ENCODE measurements at regions not wholly inside any gene's neighbourhood (a gene's known extent, or its start where the extent isn't known, plus 50 kb on each side); places are given as distances from the start of the nearest gene placed in this dataset.
A peak's percentile ranks its signal among the peaks of the same experiment; 100 is the strongest.
"Not testable (repeated sequence)": the region's sequence is repeated elsewhere in the genome, so short reads cannot be mapped to it uniquely, and the experiment has no call there.

GRCh38 chr11:69869311-69869939 is 50.2 kb upstream of the FGF3 start:
- Histone ChIP-seq H3K36me3 (ENCODE audit: control insufficient read depth, insufficient read depth, low read length, severe bottlenecking) (no peaks in the 10 kb centered on the region), H3K4me3 (ENCODE audit: low read length) (no peak overlapping the region), H3K4me1 (ENCODE audit: control insufficient read depth, insufficient read depth, low read length) (no peaks in the 10 kb centered on the region), H3K27me3 (replicated peaks; ENCODE audit: control insufficient read depth, insufficient read depth, low read length) (peaks cover 44% of the 10 kb centered on the region), H3K9me3 (ENCODE audit: control insufficient read depth, low read length) (no peaks in the 10 kb centered on the region), H3K9ac (ENCODE audit: low read length) (no peak overlapping the region)
- no peak for DNase-seq (ENCODE audit: low read depth)

- Histone ChIP-seq H3K27me3 (replicated peaks; ENCODE audit: control insufficient read depth, insufficient read depth, low read length) (peaks cover 47% of the 10 kb centered on the region), H3K9ac (ENCODE audit: low read length) (no peak overlapping the region), H3K4me3 (ENCODE audit: low read length) (no peak overlapping the region), H3K36me3 (ENCODE audit: control insufficient read depth, insufficient read depth, low read length, severe bottlenecking) (no peaks in the 10 kb centered on the region), H3K9me3 (ENCODE audit: control insufficient read depth, low read length) (no peaks in the 10 kb centered on the region), H3K4me1 (ENCODE audit: control insufficient read depth, insufficient read depth, low read length) (no peaks in the 10 kb centered on the region)
- peak; percentile 24 for DNase-seq (ENCODE audit: low read depth)
These were observed 51.5 kb upstream of the FGF3 start for GRCh38 chr11:69870766-69871165.

- no peak for DNase-seq (ENCODE audit: low read depth)
- H3K9me3 ChIP-seq (ENCODE audit: control insufficient read depth, low read length), result peaks cover 7% of the 10 kb centered on the region
- H3K9ac ChIP-seq (ENCODE audit: low read length), result no peak overlapping the region
These were observed 54.2 kb upstream of the FGF3 start for GRCh38 chr11:69873166-69874077.

GRCh38 chr11:69874178-69874983 is 55.2 kb upstream of the FGF3 start:
- H3K27me3 ChIP-seq (replicated peaks; ENCODE audit: control insufficient read depth, insufficient read depth, low read length), result peaks cover 54% of the 10 kb centered on the region

More at GRCh38 chr11:69873166-69874077, 54.2 kb upstream of the FGF3 start:
- Histone ChIP-seq H3K27me3 (replicated peaks; ENCODE audit: control insufficient read depth, insufficient read depth, low read length) (peaks cover 49% of the 10 kb centered on the region), H3K4me3 (ENCODE audit: low read length) (no peak overlapping the region), H3K4me1 (ENCODE audit: control insufficient read depth, insufficient read depth, low read length) (no peaks in the 10 kb centered on the region), H3K36me3 (ENCODE audit: control insufficient read depth, insufficient read depth, low read length, severe bottlenecking) (no peaks in the 10 kb centered on the region)

GRCh38 chr11:69874984-69875624 is 55.9 kb upstream of the FGF3 start:
- peaks cover 61% of the 10 kb centered on the region for H3K27me3 ChIP-seq (replicated peaks; ENCODE audit: control insufficient read depth, insufficient read depth, low read length)
- no peak overlapping the region for H3K4me3 ChIP-seq (ENCODE audit: low read length)
- no peak for DNase-seq (ENCODE audit: low read depth)
- peaks cover 7% of the 10 kb centered on the region for H3K9me3 ChIP-seq (ENCODE audit: control insufficient read depth, low read length)
- no peaks in the 10 kb centered on the region for H3K36me3 ChIP-seq (ENCODE audit: control insufficient read depth, insufficient read depth, low read length, severe bottlenecking)
- H3K9ac ChIP-seq (ENCODE audit: low read length), result no peak overlapping the region
- no peaks in the 10 kb centered on the region for H3K4me1 ChIP-seq (ENCODE audit: control insufficient read depth, insufficient read depth, low read length)

More at GRCh38 chr11:69874178-69874983, 55.2 kb upstream of the FGF3 start:
- peaks cover 7% of the 10 kb centered on the region for H3K9me3 ChIP-seq (ENCODE audit: control insufficient read depth, low read length)
- no peaks in the 10 kb centered on the region for H3K4me1 ChIP-seq (ENCODE audit: control insufficient read depth, insufficient read depth, low read length)
- no peak for DNase-seq (ENCODE audit: low read depth)
- no peak overlapping the region for H3K9ac ChIP-seq (ENCODE audit: low read length)
- H3K4me3 ChIP-seq (ENCODE audit: low read length), result no peak overlapping the region
- H3K36me3 ChIP-seq (ENCODE audit: control insufficient read depth, insufficient read depth, low read length, severe bottlenecking), result no peaks in the 10 kb centered on the region

GRCh38 chr11:69876013-69876412 is 56.8 kb upstream of the FGF3 start:
- no peak overlapping the region for H3K4me3 ChIP-seq (ENCODE audit: low read length)
- H3K9ac ChIP-seq (ENCODE audit: low read length), result no peak overlapping the region
- no peaks in the 10 kb centered on the region for H3K36me3 ChIP-seq (ENCODE audit: control insufficient read depth, insufficient read depth, low read length, severe bottlenecking)
- H3K27me3 ChIP-seq (replicated peaks; ENCODE audit: control insufficient read depth, insufficient read depth, low read length), result peaks cover 69% of the 10 kb centered on the region
- DNase-seq (ENCODE audit: low read depth), result no peak
- H3K4me1 ChIP-seq (ENCODE audit: control insufficient read depth, insufficient read depth, low read length), result no peaks in the 10 kb centered on the region
- H3K9me3 ChIP-seq (ENCODE audit: control insufficient read depth, low read length), result peaks cover 7% of the 10 kb centered on the region

- no peaks in the 10 kb centered on the region for H3K36me3 ChIP-seq (ENCODE audit: control insufficient read depth, insufficient read depth, low read length, severe bottlenecking)
- no peak overlapping the region for H3K9ac ChIP-seq (ENCODE audit: low read length)
- peaks cover 9% of the 10 kb centered on the region for H3K9me3 ChIP-seq (ENCODE audit: control insufficient read depth, low read length)
- H3K27me3 ChIP-seq (replicated peaks; ENCODE audit: control insufficient read depth, insufficient read depth, low read length), result peaks cover 75% of the 10 kb centered on the region
- DNase-seq (ENCODE audit: low read depth), result no peak
- no peaks in the 10 kb centered on the region for H3K4me1 ChIP-seq (ENCODE audit: control insufficient read depth, insufficient read depth, low read length)
- H3K4me3 ChIP-seq (ENCODE audit: low read length), result no peak overlapping the region
These were observed 58.0 kb upstream of the FGF3 start for GRCh38 chr11:69877235-69877634.

- not testable (repeated sequence) for H3K9ac ChIP-seq (ENCODE audit: low read length); H3K4me3 ChIP-seq (ENCODE audit: low read length); H3K36me3 ChIP-seq (ENCODE audit: control insufficient read depth, insufficient read depth, low read length, severe bottlenecking); H3K9me3 ChIP-seq (ENCODE audit: control insufficient read depth, low read length); DNase-seq (ENCODE audit: low read depth); H3K4me1 ChIP-seq (ENCODE audit: control insufficient read depth, insufficient read depth, low read length)
- peaks cover 77% of the 10 kb centered on the region for H3K27me3 ChIP-seq (replicated peaks; ENCODE audit: control insufficient read depth, insufficient read depth, low read length)
These were observed 58.5 kb upstream of the FGF3 start for GRCh38 chr11:69877704-69878103.

- DNase-seq (ENCODE audit: low read depth), result no peak
- no peaks in the 10 kb centered on the region for H3K36me3 ChIP-seq (ENCODE audit: control insufficient read depth, insufficient read depth, low read length, severe bottlenecking)
These were observed 59.1 kb upstream of the FGF3 start for GRCh38 chr11:69878144-69878883.

GRCh38 chr11:69878927-69879728 is 59.9 kb upstream of the FGF3 start:
- H3K27me3 ChIP-seq (replicated peaks; ENCODE audit: control insufficient read depth, insufficient read depth, low read length), result peaks cover 78% of the 10 kb centered on the region
- no peak overlapping the region for H3K9ac ChIP-seq (ENCODE audit: low read length)
- no peak for DNase-seq (ENCODE audit: low read depth)

More at GRCh38 chr11:69878144-69878883, 59.1 kb upstream of the FGF3 start:
- Histone ChIP-seq H3K4me1 (ENCODE audit: control insufficient read depth, insufficient read depth, low read length) (no peaks in the 10 kb centered on the region), H3K27me3 (replicated peaks; ENCODE audit: control insufficient read depth, insufficient read depth, low read length) (peaks cover 78% of the 10 kb centered on the region), H3K9me3 (ENCODE audit: control insufficient read depth, low read length) (peaks cover 10% of the 10 kb centered on the region), H3K4me3 (ENCODE audit: low read length) (no peak overlapping the region), H3K9ac (ENCODE audit: low read length) (no peak overlapping the region)

More at GRCh38 chr11:69878927-69879728, 59.9 kb upstream of the FGF3 start:
- no peak overlapping the region for H3K4me3 ChIP-seq (ENCODE audit: low read length)
- H3K4me1 ChIP-seq (ENCODE audit: control insufficient read depth, insufficient read depth, low read length), result no peaks in the 10 kb centered on the region
- H3K36me3 ChIP-seq (ENCODE audit: control insufficient read depth, insufficient read depth, low read length, severe bottlenecking), result no peaks in the 10 kb centered on the region
- H3K9me3 ChIP-seq (ENCODE audit: control insufficient read depth, low read length), result peaks cover 10% of the 10 kb centered on the region

All from adipocyte (in vitro differentiated cells).